ENCODE measurements at regions not wholly inside any gene's neighbourhood (a gene's known extent, or its start where the extent isn't known, plus 50 kb on each side); places are given as distances from the start of the nearest gene placed in this dataset.
"Not testable (repeated sequence)": the region's sequence is repeated elsewhere in the genome, so short reads cannot be mapped to it uniquely, and the experiment has no call there.

GRCh38 chr6:159642995-159643394 is 50.0 kb downstream of the SOD2 start:
- no peak for DNase-seq (ENCODE audit: low spot score)

DNA sequence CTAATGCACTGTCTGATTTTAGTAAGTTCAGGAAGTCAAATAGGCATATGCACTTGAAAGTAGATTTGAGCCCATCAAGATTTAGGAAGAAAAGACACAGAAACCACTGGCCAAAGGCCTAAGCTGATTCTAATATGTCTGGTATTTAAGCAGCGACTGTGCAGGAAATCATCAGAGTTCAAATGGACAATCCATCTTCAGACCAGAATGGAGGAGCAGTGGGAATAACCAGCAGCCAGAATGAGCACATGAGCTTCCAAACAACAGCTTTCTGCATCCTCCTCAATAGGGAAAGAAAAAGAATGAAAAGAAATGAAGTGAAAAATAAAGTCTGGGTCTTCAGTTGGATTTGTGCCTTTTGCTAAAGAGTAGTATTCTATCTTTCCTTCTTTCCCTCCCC is 50.6 kb downstream of the SOD2 start:
- DNase-seq (ENCODE audit: low spot score), result no peak

- DNase-seq (ENCODE audit: low spot score), result no peak
Measured at GRCh38 chr6:159640722-159641482, 52.1 kb downstream of the SOD2 start.

- no peak for DNase-seq (ENCODE audit: low spot score)
Measured at GRCh38 chr6:159640322-159640721, 52.7 kb downstream of the SOD2 start.

DNA sequence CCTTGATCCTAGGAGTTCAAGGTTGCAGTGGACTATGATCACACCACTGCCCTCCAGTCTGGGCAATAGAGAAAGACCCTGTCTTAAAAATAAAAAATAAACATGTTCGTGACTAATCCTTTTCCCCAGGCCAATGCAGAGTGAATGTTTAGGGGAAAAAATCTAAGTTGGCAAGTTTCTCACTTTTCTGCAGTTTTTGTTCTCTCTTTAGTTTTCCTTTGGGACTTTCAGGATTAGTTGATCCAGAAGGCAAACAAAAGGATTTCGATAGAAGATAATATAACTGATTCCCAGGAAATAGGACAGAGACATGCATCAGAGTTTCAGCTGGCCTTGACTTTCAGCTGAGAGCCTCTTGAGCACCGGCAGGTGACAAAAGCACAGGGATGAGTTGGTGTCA is 53.3 kb downstream of the SOD2 start:
- no peak for DNase-seq (ENCODE audit: low spot score)

DNA sequence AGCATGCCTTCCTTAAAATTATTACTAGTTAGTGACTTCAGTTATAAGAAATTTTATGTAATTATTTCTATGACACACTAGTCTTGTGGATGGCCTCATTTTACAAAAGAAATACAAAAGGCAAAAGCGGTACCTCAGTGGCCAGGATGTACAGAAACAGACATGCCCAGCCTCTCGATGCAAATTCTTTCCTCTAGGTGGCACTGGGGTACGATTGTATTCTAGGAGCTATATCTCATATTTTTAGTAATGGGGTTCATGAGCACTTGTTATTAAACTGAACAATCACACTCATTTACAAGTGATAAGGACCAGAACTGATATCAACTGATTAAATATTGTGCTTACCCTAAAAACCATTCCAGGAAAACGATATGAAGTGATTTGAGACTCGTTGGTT is 59.8 kb downstream of the SOD2 start:
- DNase-seq (ENCODE audit: low spot score), result no peak

GRCh38 chr6:159631886-159632285 is 61.2 kb downstream of the SOD2 start:
- no peak for DNase-seq (ENCODE audit: low spot score)

- no peak for DNase-seq (ENCODE audit: low spot score)
Measured at GRCh38 chr6:159627939-159628338, 65.1 kb downstream of the SOD2 start.

- DNase-seq (ENCODE audit: low spot score), result not testable (repeated sequence)
Measured at GRCh38 chr6:159626506-159626905, 66.5 kb downstream of the SOD2 start.

GRCh38 chr6:159623156-159623555 is 69.9 kb downstream of the SOD2 start:
- no peak for DNase-seq (ENCODE audit: low spot score)

GRCh38 chr6:159620947-159621346 is 72.1 kb downstream of the SOD2 start:
- DNase-seq (ENCODE audit: low spot score), result no peak

- no peak for DNase-seq (ENCODE audit: low spot score)
Measured at GRCh38 chr6:159617444-159617843, 75.6 kb downstream of the SOD2 start.

DNA sequence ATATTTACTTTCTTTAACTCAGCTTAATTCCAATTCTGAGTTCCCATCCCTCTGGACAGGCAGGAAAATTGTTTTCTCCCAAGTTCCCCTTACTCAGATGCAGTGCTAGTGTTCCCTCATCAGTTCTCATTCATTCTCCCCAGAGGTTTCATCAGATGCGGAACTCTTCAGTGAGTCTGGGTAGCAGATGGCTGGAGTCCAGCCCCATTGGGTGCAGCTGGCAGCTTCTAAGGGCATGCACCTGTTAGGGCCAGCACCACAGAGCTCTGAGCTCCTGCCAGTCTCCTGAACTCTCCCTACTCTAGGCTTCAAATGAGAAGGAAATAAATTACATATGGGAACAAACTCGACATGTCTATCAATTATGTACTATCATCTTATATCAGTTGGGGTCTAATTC is 76.6 kb downstream of the SOD2 start:
- no peak for DNase-seq (ENCODE audit: low spot score)

GRCh38 chr6:159615918-159616317 is 77.1 kb downstream of the SOD2 start:
- no peak for DNase-seq (ENCODE audit: low spot score)

DNA sequence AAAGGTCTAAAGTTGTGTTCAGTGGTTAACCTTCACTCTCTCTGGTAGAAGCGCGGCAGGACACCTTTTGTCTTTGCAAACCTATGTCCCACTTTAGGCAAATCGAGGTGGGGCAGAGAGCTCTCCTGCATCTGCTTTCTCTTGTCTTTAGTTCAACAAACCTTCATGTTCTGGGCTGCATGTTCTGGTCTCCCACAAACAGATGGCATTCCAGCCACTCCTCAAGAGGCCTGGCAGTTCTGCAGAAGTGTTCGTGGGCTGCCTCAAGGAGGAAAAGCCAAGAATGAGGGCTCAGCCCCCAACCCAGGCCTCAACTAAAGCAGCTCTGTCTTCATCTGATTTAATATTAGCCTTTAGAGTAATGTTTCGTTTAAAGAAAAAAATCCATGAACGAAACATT is 82.2 kb downstream of the SOD2 start:
- no peak for DNase-seq (ENCODE audit: low spot score)

DNA sequence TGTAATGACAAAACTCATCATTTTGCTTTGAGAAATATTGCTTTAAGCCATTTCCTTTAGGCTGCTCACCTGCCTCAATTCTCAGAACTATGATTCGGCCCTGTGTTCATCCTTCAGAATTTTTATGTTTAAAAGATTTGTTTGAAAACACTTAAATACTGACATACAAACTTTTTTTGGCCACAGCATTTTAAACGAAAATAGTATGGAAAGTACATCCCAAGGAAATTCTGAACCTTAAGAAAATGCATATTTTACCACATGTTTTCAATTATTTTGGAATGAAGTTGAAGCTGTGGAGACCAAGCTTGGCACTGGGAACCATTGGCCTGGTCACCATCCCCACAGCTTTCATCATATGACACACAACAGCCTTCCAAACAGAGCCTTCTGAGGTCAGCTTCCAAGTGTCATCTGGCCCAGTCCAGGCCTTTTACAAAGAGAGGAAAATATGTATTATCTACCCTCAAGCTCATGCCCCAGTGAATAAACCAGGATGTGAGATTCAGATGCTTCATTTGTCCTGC is 83.3 kb downstream of the SOD2 start:
- no peak for DNase-seq (ENCODE audit: low spot score)

DNA sequence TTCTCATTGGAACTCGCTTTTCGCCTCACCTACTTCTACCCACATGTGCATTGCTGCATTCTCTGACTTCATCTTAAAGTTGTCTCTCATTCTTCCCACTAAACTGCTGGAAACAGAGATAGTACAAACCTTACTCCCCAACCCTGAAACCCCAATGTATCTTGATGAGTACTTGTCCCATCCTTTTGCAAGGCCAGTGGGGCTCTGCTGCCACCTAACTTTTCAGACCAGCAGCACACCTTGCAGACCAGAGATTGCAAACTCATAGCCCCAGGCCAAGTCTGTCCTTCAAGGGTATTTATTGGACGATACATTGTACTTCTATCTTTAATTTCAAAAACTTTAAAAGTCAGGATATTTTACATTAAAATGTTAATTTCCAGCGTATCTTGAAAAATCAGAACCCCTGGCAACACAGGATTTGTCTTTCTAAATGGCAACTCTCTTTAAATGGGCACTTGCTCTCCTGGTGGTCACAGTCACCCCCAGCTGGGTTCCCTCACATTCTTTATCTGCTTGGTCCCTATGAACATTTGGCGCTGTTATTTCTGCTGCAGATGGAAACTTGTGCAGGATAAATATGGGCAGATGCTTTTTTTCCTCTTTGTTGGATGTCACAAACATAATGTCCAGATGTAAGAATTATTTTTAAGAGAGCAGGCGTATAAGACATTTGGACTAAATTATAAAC is 83.9 kb downstream of the SOD2 start:
- no peak for DNase-seq (ENCODE audit: low spot score)

DNA sequence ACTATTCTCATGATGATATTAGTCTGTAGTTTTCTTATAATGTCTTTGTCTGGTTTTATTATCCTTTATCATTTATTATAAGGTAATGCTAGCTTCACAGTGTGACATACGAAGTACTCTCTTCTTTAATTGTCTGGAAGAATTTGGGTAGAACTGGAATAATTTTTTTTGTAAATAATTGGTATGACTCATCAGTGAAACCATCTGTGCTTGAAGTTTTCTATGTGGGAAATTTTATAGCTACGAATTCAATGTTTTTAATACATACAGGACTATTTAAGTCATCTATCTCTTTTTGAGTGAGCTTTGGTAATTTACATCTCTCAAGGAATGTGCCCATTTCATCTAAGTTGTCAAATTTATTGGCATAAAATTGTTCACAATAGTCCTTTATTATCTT is 86.3 kb downstream of the SOD2 start:
- no peak for DNase-seq (ENCODE audit: low spot score)

- no peak for DNase-seq (ENCODE audit: low spot score)
Measured at GRCh38 chr6:159604443-159604956, 88.5 kb downstream of the SOD2 start.

DNA sequence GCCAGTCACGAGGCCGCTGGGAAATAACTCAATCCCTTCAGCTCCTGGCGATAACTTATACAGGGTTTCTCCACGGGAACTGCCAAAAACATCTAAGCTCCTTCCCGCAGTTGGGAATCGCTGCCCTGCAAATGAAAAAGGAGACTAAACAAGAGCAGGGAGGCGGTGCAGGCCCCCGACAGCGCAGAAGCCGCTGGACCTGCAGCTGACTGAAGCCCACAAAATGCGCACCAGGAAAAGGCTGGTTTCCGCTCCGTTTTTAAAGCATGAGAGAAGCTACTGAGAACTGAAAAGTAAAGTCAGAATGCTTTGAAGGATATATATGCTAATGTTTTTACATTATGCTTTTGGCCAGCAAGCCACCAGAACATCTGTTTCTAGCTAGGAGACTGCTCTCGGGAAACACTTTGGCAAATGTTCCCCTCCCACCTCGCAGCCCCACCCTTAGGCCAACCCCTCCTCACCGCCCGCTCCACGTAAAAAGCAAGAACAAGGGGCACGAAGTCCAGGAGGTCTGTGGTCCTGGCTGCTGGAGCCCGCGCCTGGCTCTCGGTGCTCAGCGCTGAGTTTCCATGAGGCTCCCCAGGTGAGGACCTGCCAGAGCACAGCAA is 90.5 kb downstream of the SOD2 start:
- DNase-seq (ENCODE audit: low spot score), result no peak

- DNase-seq (ENCODE audit: low spot score), result no peak
Measured at GRCh38 chr6:159601211-159601610, 91.8 kb downstream of the SOD2 start.

GRCh38 chr6:159595173-159595572 is 97.9 kb downstream of the SOD2 start:
- DNase-seq (ENCODE audit: low spot score), result peak; percentile 31

DNA sequence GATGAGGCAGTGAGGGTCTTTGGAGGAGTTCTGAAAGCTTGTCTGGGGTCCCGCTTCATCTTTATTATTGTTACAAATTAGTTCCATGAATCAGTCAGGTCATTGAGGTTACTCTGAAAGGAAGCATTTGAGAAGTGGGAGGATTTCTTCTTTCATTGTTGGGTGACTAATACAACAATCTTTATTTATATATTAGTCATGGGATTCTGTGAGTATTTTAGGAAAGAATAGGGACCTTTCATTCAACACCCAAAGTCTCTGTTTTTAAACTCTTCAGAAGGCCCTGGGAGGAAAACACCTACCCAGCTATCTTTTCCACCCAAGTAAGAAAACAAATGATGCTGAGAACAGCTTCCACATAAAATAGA is 98.3 kb downstream of the SOD2 start:
- DNase-seq (ENCODE audit: low spot score), result no peak

Data from globus pallidus (tissue), 1 donor.